Cardiac fibroblast (primary cell): ENCODE measurements at regions not wholly inside any gene's neighbourhood (a gene's known extent, or its start where the extent isn't known, plus 50 kb on each side); places are given as distances from the start of the nearest gene placed in this dataset.

ENCODE experiments used
- DNase-seq, 2 donors: peaks; one replicate each; pipeline versions ENCODE4 v3.0.0 to v3.0.0-alpha.2; 2010; ENCODE audit warnings: low read depth in 2 of 2
- H3K4me3 ChIP-seq, 2 donors: replicated peaks in 1 of 2; 1 replicate in 1 of 2; 2 replicates in 1 of 2; pipeline ENCODE4 v1.5.1; 2011; ENCODE audit warnings: low read depth in 2 of 2, low read length in 2 of 2, mild to moderate bottlenecking in 2 of 2, moderate library complexity in 1 of 2
- TF ChIP-seq, protein P1 (sequence below): IDR thresholded peaks from one replicate; pipeline ENCODE4 v1.5.1; 2011; ENCODE audit warnings: low read depth, mild to moderate bottlenecking, low read length, inconsistent platforms

DNA sequence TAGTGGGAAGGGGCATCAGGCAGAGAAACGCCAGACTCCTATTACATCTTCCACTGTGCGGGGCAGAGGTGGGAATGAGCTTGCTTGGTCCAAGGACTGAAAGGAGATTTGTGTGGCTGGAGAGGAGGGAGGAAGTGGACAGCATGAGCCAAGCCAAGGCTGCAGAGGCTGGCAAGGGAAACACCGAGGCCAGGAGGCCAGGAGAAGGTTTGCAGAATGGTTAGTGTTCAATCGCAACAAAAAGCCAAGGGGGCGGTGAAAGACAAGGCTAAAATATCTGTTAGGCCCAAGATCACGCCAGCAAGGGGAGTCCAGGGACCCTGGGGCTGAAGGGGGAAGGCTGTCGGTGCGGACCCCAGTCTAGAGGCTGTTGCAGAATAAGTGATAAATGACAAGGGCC, 75.8 kb downstream of the CPN2 start:
- DNase-seq: peak; percentile 29 to 48
- no peak overlapping the region for H3K4me3 ChIP-seq
- TF ChIP-seq, protein P1, sequence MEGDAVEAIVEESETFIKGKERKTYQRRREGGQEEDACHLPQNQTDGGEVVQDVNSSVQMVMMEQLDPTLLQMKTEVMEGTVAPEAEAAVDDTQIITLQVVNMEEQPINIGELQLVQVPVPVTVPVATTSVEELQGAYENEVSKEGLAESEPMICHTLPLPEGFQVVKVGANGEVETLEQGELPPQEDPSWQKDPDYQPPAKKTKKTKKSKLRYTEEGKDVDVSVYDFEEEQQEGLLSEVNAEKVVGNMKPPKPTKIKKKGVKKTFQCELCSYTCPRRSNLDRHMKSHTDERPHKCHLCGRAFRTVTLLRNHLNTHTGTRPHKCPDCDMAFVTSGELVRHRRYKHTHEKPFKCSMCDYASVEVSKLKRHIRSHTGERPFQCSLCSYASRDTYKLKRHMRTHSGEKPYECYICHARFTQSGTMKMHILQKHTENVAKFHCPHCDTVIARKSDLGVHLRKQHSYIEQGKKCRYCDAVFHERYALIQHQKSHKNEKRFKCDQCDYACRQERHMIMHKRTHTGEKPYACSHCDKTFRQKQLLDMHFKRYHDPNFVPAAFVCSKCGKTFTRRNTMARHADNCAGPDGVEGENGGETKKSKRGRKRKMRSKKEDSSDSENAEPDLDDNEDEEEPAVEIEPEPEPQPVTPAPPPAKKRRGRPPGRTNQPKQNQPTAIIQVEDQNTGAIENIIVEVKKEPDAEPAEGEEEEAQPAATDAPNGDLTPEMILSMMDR: no peak

DNA sequence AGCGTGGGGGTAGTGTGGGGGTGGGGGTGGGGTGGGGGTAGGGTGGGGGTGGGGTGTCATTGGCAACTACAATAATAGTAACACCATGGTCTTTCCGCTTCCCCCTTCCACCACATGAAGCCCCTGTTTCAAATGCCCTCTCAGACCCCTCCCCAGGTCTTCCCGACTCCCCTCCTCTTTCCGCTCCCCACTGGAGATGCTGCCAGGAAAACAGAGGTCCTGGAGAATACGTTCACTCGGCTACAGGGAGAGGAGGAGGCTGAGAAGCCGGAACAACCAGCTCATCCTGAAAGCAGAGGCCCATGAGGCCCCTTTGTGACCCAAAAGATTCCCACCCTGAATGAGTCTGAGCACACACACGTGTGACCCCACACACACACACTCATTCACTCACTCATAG, 75.4 kb downstream of the CPN2 start:
- DNase-seq: no peak
- H3K4me3 ChIP-seq: no peak overlapping the region
- TF ChIP-seq, protein P1: no peak

- no peak for DNase-seq
- TF ChIP-seq, protein P1: no peak
- no peak overlapping the region for H3K4me3 ChIP-seq
Measured at GRCh38 chr3:194276768-194277103, 74.4 kb downstream of the CPN2 start.

DNA sequence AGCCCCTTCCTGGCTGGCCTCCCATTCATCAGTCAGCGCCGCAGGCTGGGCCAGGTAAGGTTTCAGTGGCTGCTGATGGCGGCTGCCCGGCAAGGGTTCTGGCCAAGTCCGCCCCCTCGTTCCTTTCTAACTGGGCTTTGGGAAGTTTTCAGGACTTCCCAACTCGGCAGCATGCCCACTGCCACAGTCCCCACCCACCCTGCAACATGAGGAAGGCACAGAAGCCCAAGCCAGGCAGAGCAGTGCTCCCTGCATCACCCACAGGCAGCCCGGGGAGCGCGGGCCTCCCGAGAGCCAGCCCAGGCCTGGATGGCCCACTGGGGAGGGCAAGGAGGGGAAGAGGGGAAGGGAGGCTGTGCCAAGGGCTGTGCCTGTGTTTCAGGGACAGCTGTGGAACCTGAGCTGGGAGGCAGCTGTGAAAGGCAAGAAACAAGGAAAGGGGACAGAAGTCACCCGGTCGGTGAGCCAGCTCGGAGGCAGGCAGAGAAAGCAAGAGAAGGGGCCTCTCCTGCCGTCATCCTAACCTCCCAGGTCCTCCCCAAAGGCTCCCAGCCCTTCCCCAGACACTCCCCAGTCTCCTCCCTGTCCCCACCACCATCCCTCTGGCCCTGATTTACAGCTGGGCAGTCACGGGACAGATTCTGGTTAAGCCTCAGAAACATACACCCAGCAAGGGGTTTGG, 73.9 kb downstream of the CPN2 start:
- TF ChIP-seq, protein P1: no peak
- peak; percentile 21 to 92 for DNase-seq
- H3K4me3 ChIP-seq: no peak overlapping the region

DNA sequence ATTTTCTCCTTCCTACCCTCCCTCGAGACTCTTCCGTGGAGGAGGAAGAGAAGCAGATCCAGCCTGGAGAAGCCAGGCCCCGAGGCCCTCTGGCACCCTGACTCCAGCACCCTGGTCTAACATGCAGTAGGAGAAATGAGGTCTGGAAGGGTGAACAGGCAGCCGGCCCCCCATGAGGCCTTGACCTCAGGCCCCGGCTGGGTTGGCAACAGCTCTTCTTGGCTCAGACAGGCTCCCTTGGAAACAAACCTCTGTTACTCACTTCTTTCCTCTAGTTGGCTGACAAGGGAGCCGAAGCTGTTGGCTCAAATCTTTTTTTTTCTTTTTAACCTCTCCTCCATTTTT, 73.4 kb downstream of the CPN2 start:
- DNase-seq: peak; percentile 71 to 95
- H3K4me3 ChIP-seq: no peak overlapping the region
- TF ChIP-seq, protein P1: no peak

DNA sequence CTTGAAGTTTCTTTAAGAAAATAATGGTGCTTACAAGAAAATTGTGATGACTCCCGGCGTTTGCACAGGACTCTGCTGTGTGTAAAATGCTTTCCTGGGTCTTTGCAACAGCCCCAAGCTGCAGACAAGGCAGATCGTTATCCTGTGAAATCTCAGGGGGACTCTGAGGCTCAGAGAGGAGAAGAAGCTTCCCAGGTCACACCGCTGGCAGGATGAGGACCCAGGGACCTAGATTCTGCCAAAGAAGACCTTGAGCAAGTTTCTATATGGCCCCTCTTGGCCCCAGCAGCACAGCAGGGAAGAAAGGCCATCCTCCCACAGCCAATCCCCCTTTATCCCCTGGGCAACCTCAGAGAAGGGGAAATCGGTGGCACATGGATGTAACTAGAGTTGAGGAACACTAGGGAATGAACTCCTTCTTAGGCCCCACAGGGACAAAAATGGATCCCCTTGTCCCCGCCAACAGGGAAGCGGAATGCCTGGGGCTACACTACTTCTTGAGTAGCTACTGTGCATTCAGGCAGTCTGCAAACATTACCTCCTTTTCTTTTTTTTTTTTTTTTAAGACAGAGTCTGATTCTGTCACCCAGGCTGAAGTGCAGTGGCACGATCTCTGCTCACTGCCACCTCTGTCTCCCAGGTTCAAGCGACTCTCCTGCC, 72.8 kb downstream of the CPN2 start:
- DNase-seq: no peak
- no peak overlapping the region for H3K4me3 ChIP-seq
- TF ChIP-seq, protein P1: no peak

GRCh38 chr3:194279101-194279500, 72.0 kb downstream of the CPN2 start:
- no peak for DNase-seq
- TF ChIP-seq, protein P1: no peak
- no peak overlapping the region for H3K4me3 ChIP-seq
